Ovary (tissue), 7 donors: ENCODE measurements at regions not wholly inside any gene's neighbourhood (a gene's known extent, or its start where the extent isn't known, plus 50 kb on each side); places are given as distances from the start of the nearest gene placed in this dataset.

Source experiments
- DNase-seq, 5 donors: peaks; one replicate each; pipeline ENCODE4 v3.0.0-alpha.2; 2019 to 2020
- H3K27ac ChIP-seq, 2 donors: fragments of 200-600 bp; one replicate each; pipeline versions ENCODE4 v1.5.1 to v1.8.0; 2019 to 2022
- H3K27me3 ChIP-seq: fragments of 200-600 bp; one replicate; pipeline ENCODE4 v1.8.0; 2022
- H3K36me3 ChIP-seq: fragments of 200-600 bp; sonication (generic); one replicate; pipeline ENCODE4 v1.5.1; 2019
- H3K4me1 ChIP-seq: one replicate; pipeline ENCODE4 v1.8.1; 2013; ENCODE audit warnings: mild to moderate bottlenecking, moderate library complexity; ENCODE audit not compliant: insufficient read depth
- H3K4me3 ChIP-seq: fragments of 200-600 bp; sonication (generic); one replicate; pipeline ENCODE4 v1.5.1; 2017
- H3K9me3 ChIP-seq, 2 donors: fragments of 200-600 bp in 1 of 2; sonication (generic) in 1 of 2; one replicate each; pipeline versions ENCODE4 v1.5.1 to v1.8.1; 2013 to 2019; ENCODE audit warnings: mild to moderate bottlenecking in 1 of 2, moderate library complexity in 1 of 2
- CTCF ChIP-seq, 3 donors: fragments of 450-650 bp in 2 of 3; fragments of 200-600 bp in 1 of 3; IDR thresholded peaks; one replicate each; pipeline versions ENCODE4 v1.5.1 to v1.8.0; 2016 to 2022; ENCODE audit warnings: antibody characterized with exemption in 3 of 3, mild to moderate bottlenecking in 1 of 3
- EP300 ChIP-seq: sonication (generic); formaldehyde crosslinking; IDR thresholded peaks from one replicate; pipeline ENCODE4 v1.6.1; 2017; ENCODE audit warnings: antibody characterized with exemption
- POLR2A ChIP-seq: fragments of 450-650 bp; IDR thresholded peaks from one replicate; pipeline ENCODE4 v1.6.1; 2017; ENCODE audit warnings: antibody characterized with exemption, mild to moderate bottlenecking, moderate library complexity
- WGBS, 3 donors: extraction: QIAGEN DNeasy Blood & Tissue Kit in 1 of 3; methylation state at CpG; one replicate each; pipeline versions ENCODE4 v1.1.5 to v1.1.7; 2013 to 2017; 5-methylcytosine and 5-hydroxymethylcytosine counted together
- intact Hi-C, 4 donors: fragments of 100-400 bp; cut with DNase I; formaldehyde crosslinking; loops; one replicate each; pipeline versions ENCODE4 v1.11.0 to v1.15.1; 2022 to 2023
- donor health status: DM: no; HTN: no; CAD: no; lungs with moderate emphysema.
- donor health status: DM: no; HTN: no; CAD: no.
- donor health status: Bipolar disorder and iron deficiency.
- donor health status: DM: no; HTN: no; CAD: no.
- donor health status: DM: yes; HTN: yes; CAD: no.

GRCh38 chr3:23656821-23657220 lies 148.9 kb upstream of the UBE2E1 start:
- intact Hi-C loops, result no loop called here
- H3K27me3 ChIP-seq, result no peaks in the 10 kb centered on the region
- no peaks in the 10 kb centered on the region for H3K9me3 ChIP-seq
- no peak for DNase-seq
- no peak overlapping the region for H3K27ac ChIP-seq
- H3K36me3 ChIP-seq, result no peaks in the 10 kb centered on the region
- H3K4me1 ChIP-seq, result no peaks in the 10 kb centered on the region
- no peak overlapping the region for H3K4me3 ChIP-seq
- 82 to 95% (median 88%) methylated on average over 5 of the region's 5 CpGs for WGBS, 3 donors
- no peak for TF ChIP-seq POLR2A
- TF ChIP-seq EP300, result no peak
- TF ChIP-seq CTCF (IDR thresholded peaks at IDR 0.05), result no peak

- Histone ChIP-seq H3K4me3 (no peak overlapping the region), H3K27me3 (no peaks in the 10 kb centered on the region), H3K9me3 (no peaks in the 10 kb centered on the region), H3K27ac (no peak overlapping the region), H3K36me3 (no peaks in the 10 kb centered on the region), H3K4me1 (no peaks in the 10 kb centered on the region)
- DNase-seq, result no peak
- WGBS, 3 donors, result 92 to 97% (median 97%) methylated on average over 3 of the region's 3 CpGs
- intact Hi-C loops, result no loop called here
- no peak for TF ChIP-seq CTCF (IDR thresholded peaks at IDR 0.05)
- no peak for TF ChIP-seq POLR2A
- no peak for TF ChIP-seq EP300
Observed at GRCh38 chr3:23657647-23658046, 148.1 kb upstream of the UBE2E1 start.

GRCh38 chr3:23659274-23659673 lies 146.5 kb upstream of the UBE2E1 start:
- TF ChIP-seq EP300 (no peak), CTCF (IDR thresholded peaks at IDR 0.05) (no peak), POLR2A (no peak)
- Histone ChIP-seq H3K4me1 (peaks cover 5% of the 10 kb centered on the region), H3K36me3 (no peaks in the 10 kb centered on the region), H3K9me3 (no peaks in the 10 kb centered on the region), H3K27ac (no peak overlapping the region), H3K27me3 (no peaks in the 10 kb centered on the region), H3K4me3 (no peak overlapping the region)
- 75 to 84% (median 77%) methylated on average over 8 of the region's 8 CpGs for WGBS, 3 donors
- DNase-seq, result no peak
- intact Hi-C loops, result no loop called here

- no peak overlapping the region for H3K4me3 ChIP-seq
- H3K9me3 ChIP-seq, result no peaks in the 10 kb centered on the region
- H3K27me3 ChIP-seq, result no peaks in the 10 kb centered on the region
- WGBS, 3 donors, result 82 to 89% (median 83%) methylated on average over 5 of the region's 5 CpGs
- no peak overlapping the region for H3K27ac ChIP-seq
- H3K4me1 ChIP-seq, result peaks cover 5% of the 10 kb centered on the region
- TF ChIP-seq POLR2A (no peak), EP300 (no peak), CTCF (IDR thresholded peaks at IDR 0.05) (no peak)
- H3K36me3 ChIP-seq, result no peaks in the 10 kb centered on the region
- no peak for DNase-seq
- intact Hi-C loops, result no loop called here
Observed at GRCh38 chr3:23659840-23660430, 145.8 kb upstream of the UBE2E1 start.
